ENCODE measurements at regions not wholly inside any gene's neighbourhood (a gene's known extent, or its start where the extent isn't known, plus 50 kb on each side); places are given as distances from the start of the nearest gene placed in this dataset.

DNA sequence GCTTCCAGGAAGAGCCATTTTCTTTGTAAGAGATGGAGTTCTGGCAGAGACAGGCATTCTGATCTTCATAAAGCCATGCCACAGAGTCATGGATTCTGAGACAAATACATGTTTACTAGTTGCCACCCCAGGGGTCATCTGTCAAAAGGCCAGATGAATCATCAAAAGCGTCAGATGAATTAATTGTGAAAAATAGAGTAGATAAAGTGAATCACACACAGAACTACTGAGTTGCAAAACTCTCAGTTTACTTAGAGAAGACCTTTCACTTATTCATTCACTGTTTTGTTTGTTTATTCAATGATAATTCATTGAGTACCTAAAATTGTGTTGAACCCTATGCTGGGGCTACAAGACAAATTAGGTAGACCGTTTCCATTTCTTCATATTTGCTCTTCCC lies 157.7 kb upstream of the SERPINE2 start:
- DNase-seq (ENCODE audit: low read depth): no peak
- Histone ChIP-seq H3K4me3 (ENCODE audit: low read depth, low read length) (no peak overlapping the region), H3K36me3 (ENCODE audit: control insufficient read depth, insufficient read depth, low read length) (no peaks in the 10 kb centered on the region), H3K27me3 (ENCODE audit: control insufficient read depth, insufficient read depth, low read length) (no peaks in the 10 kb centered on the region)
- TF ChIP-seq, protein P1, sequence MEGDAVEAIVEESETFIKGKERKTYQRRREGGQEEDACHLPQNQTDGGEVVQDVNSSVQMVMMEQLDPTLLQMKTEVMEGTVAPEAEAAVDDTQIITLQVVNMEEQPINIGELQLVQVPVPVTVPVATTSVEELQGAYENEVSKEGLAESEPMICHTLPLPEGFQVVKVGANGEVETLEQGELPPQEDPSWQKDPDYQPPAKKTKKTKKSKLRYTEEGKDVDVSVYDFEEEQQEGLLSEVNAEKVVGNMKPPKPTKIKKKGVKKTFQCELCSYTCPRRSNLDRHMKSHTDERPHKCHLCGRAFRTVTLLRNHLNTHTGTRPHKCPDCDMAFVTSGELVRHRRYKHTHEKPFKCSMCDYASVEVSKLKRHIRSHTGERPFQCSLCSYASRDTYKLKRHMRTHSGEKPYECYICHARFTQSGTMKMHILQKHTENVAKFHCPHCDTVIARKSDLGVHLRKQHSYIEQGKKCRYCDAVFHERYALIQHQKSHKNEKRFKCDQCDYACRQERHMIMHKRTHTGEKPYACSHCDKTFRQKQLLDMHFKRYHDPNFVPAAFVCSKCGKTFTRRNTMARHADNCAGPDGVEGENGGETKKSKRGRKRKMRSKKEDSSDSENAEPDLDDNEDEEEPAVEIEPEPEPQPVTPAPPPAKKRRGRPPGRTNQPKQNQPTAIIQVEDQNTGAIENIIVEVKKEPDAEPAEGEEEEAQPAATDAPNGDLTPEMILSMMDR (IDR thresholded peaks at IDR 0.05; ENCODE audit: insufficient read depth, low read length, poor library complexity, severe bottlenecking): no peak

DNA sequence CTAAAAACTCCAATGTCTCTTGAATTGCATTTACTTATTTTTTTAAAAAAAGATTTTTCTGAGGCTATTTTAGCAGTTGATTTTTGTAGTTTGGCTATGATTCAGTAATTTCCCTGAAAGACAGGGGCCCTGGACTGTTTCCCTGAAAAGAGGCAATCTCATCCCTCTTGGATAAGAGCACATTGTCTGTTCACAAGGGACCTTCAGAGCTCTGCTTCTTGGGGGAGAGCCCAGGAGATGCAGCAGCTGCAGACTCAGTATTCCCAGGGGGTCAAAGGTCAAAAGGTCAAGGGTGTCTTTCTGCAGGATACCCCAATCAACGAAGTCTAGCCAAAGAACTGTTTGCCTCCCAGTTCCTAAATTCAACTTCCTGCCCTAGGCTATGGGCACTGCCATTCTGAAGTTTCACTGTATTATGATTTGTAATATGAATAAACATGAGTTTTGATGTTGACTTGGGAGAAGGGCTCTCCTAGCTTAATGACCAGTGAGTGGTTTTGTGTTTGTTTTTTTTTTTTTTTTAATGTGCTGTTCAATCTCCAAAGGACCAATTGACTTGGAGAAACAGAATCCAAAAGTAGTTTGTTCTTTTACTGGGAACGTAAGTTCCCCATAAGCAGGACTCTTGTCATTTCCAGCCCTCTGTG lies 157.0 kb upstream of the SERPINE2 start:
- Histone ChIP-seq H3K27me3 (ENCODE audit: control insufficient read depth, insufficient read depth, low read length) (no peaks in the 10 kb centered on the region), H3K4me3 (ENCODE audit: low read depth, low read length) (no peak overlapping the region), H3K36me3 (ENCODE audit: control insufficient read depth, insufficient read depth, low read length) (no peaks in the 10 kb centered on the region)
- no peak for DNase-seq (ENCODE audit: low read depth)
- TF ChIP-seq, protein P1 (IDR thresholded peaks at IDR 0.05; ENCODE audit: insufficient read depth, low read length, poor library complexity, severe bottlenecking): no peak

DNA sequence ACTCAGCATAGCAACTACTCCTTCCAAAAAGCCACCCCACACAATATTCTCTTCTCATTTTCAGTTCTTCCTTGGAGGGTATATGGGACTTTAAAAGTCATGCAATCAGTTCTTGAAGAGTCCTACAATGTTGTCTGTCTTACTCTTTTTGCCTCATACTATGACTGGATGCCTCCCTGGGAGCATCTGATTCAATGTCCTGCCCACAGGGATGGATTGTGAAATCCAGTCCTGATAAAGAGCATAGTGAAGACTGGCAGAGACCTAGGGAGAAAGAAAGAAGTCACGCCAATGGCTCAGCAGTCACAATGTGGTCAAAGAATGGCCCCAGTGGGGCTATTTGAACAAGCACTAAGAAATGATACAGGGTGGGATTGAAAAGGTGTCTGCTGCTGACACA lies 155.1 kb upstream of the SERPINE2 start:
- TF ChIP-seq, protein P1 (IDR thresholded peaks at IDR 0.05; ENCODE audit: insufficient read depth, low read length, poor library complexity, severe bottlenecking): no peak

DNA sequence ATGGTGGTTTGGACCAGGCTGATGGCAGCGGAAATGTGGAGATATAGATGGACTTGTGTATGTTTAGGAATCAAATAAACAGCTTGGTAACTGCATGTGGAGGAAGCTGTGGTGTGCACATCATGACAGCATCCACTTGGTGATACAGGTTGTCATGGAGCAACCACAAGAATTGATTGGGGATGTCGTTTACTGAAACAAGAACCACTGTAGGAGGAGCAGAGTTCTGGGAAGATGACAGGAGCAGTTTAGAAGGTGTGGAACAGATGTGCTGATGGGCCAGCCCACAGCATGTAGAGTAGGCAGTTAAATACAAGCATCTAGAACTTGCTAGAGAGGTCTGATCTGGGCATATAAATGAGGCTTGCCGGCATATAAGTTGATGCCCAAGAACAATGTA lies 152.4 kb upstream of the SERPINE2 start:
- TF ChIP-seq, protein P1 (IDR thresholded peaks at IDR 0.05; ENCODE audit: insufficient read depth, low read length, poor library complexity, severe bottlenecking): no peak
- no peak for DNase-seq (ENCODE audit: low read depth)
- Histone ChIP-seq H3K4me3 (ENCODE audit: low read depth, low read length) (no peak overlapping the region), H3K27me3 (ENCODE audit: control insufficient read depth, insufficient read depth, low read length) (no peaks in the 10 kb centered on the region), H3K36me3 (ENCODE audit: control insufficient read depth, insufficient read depth, low read length) (no peaks in the 10 kb centered on the region)

More for the DNA sequence above, 155.1 kb upstream of the SERPINE2 start:
- no peaks in the 10 kb centered on the region for H3K27me3 ChIP-seq (ENCODE audit: control insufficient read depth, insufficient read depth, low read length)
- DNase-seq (ENCODE audit: low read depth): no peak
- no peaks in the 10 kb centered on the region for H3K36me3 ChIP-seq (ENCODE audit: control insufficient read depth, insufficient read depth, low read length)
- no peak overlapping the region for H3K4me3 ChIP-seq (ENCODE audit: low read depth, low read length)

DNA sequence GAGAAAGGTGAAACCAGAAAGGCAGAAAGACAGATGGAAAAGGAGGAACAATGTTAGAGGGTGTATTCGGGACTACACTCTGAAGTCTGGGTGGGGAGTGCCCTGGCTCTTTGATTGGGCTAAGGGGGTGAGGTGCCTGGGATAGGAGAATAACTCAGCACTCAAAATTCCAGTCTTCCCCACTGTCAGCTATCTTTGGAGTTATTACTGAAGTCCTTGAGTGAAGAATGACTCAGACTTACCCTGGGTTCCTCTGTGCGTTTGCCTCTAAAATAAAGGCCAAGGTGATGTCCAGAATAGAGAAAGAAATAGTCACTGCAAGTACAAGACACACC lies 151.8 kb upstream of the SERPINE2 start:
- H3K4me3 ChIP-seq (ENCODE audit: low read depth, low read length): no peak overlapping the region
- TF ChIP-seq, protein P1 (IDR thresholded peaks at IDR 0.05; ENCODE audit: insufficient read depth, low read length, poor library complexity, severe bottlenecking): no peak
- no peaks in the 10 kb centered on the region for H3K36me3 ChIP-seq (ENCODE audit: control insufficient read depth, insufficient read depth, low read length)
- no peaks in the 10 kb centered on the region for H3K27me3 ChIP-seq (ENCODE audit: control insufficient read depth, insufficient read depth, low read length)
- no peak for DNase-seq (ENCODE audit: low read depth)

DNA sequence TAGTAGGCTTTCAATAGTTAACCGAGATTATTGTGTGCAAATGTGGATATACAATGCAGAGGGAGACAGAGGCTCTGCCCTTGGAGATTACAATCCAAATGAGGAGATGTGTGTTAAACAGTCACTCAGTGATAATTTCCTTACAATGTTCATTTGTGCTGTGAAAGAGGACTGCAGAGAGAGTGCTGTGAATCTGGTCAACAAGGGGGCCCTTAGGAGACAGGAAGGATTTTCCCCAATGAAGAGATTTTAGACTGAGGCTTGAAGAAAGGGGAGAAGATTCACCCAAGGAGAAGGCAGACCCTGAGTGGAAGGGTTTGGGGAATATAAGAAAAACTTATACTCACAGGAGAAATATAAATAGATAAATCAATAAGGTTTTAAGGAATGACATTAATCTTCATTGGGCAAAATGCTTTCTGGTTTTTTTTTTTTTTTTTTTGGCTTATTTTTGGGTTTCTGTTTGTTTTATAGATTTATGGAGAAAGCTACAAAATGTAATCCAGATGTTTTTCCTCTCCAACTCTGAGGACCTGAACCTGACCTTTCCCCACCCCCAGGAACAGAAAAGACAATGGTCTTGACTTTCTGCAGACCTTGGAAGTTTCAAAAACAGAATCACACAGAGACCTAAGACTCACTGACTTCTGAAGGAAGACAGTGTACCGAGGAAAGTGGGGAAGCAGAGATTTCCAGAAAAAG lies 151.3 kb upstream of the SERPINE2 start:
- no peak for DNase-seq (ENCODE audit: low read depth)
- TF ChIP-seq, protein P1 (IDR thresholded peaks at IDR 0.05; ENCODE audit: insufficient read depth, low read length, poor library complexity, severe bottlenecking): no peak
- Histone ChIP-seq H3K27me3 (ENCODE audit: control insufficient read depth, insufficient read depth, low read length) (no peaks in the 10 kb centered on the region), H3K4me3 (ENCODE audit: low read depth, low read length) (no peak overlapping the region), H3K36me3 (ENCODE audit: control insufficient read depth, insufficient read depth, low read length) (no peaks in the 10 kb centered on the region)

Measured in kidney epithelial cell (primary cell).